ENCODE measurements at regions not wholly inside any gene's neighbourhood (a gene's known extent, or its start where the extent isn't known, plus 50 kb on each side); places are given as distances from the start of the nearest gene placed in this dataset.

DNA sequence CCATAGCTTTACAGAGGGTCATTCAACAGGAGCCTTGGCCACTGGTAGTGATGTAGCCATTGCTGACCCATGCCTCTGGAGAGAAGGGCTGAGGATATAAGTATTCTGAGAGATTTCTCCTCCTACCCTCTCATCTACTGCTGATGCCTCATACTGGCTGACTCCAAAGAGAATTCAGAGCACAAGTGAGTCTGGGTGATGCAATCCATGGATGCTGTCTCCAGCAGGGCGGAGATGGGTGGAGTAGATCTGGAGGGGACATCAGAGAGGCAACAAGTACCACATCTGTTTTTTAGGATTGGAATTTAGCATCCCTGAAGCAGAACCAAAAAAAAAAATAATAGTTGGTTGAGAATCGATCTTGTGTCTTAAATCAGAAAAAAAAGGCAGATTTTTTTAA, 705.7 kb upstream of the CELF2 start:
- H3K27me3 ChIP-seq (ENCODE audit: insufficient read depth, low read length): no peaks in the 10 kb centered on the region
- H3K9me3 ChIP-seq (ENCODE audit: low read depth, low read length): no peaks in the 10 kb centered on the region
- no peak overlapping the region for H3K4me3 ChIP-seq (ENCODE audit: low read length)
- no peaks in the 10 kb centered on the region for H3K4me1 ChIP-seq (ENCODE audit: insufficient read depth, low read length)

DNA sequence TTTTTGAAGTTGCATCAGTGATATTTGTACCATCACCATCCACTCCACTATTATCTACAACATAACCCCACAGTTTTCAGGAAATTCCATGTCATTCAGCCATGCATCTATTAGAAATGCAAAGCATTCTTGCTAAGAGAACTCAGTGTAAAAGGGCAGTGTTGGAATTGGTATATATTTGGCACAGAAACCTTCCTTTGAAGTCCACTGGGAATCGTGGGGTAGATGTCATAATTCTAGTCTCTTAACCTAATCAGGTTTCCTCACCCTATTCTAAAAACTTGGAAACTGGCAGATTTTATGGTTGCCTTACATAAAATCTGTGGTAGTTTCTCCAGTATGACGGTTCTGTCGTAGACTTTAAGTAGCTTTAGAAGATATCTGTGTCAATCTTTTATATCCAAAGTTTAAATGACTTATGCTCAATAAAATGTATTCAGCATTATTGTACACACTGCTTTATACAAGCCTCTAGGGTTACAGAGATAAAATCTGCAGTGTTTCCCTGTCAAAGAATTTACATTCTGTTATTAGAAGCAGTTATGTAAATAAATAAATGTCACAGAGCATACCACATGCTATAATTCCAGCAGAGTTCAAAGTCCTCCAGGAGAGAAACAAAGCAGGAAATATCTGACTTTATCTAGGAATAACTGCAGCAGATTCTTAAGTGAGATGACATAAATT, 704.4 kb upstream of the CELF2 start:
- Histone ChIP-seq H3K27me3 (ENCODE audit: insufficient read depth, low read length) (no peaks in the 10 kb centered on the region), H3K4me1 (ENCODE audit: insufficient read depth, low read length) (no peaks in the 10 kb centered on the region), H3K9me3 (ENCODE audit: low read depth, low read length) (no peaks in the 10 kb centered on the region), H3K4me3 (ENCODE audit: low read length) (no peak overlapping the region)

GRCh38 chr10:10314626-10315025, 703.0 kb upstream of the CELF2 start:
- H3K4me1 ChIP-seq (ENCODE audit: insufficient read depth, low read length): no peaks in the 10 kb centered on the region
- H3K9me3 ChIP-seq (ENCODE audit: low read depth, low read length): no peaks in the 10 kb centered on the region
- H3K27me3 ChIP-seq (ENCODE audit: insufficient read depth, low read length): no peaks in the 10 kb centered on the region
- H3K4me3 ChIP-seq (ENCODE audit: low read length): no peak overlapping the region

- no peak overlapping the region for H3K4me3 ChIP-seq (ENCODE audit: low read length)
- no peaks in the 10 kb centered on the region for H3K9me3 ChIP-seq (ENCODE audit: low read depth, low read length)
- no peaks in the 10 kb centered on the region for H3K27me3 ChIP-seq (ENCODE audit: insufficient read depth, low read length)
- no peaks in the 10 kb centered on the region for H3K4me1 ChIP-seq (ENCODE audit: insufficient read depth, low read length)
Measured at GRCh38 chr10:10315989-10316388, 701.7 kb upstream of the CELF2 start.

DNA sequence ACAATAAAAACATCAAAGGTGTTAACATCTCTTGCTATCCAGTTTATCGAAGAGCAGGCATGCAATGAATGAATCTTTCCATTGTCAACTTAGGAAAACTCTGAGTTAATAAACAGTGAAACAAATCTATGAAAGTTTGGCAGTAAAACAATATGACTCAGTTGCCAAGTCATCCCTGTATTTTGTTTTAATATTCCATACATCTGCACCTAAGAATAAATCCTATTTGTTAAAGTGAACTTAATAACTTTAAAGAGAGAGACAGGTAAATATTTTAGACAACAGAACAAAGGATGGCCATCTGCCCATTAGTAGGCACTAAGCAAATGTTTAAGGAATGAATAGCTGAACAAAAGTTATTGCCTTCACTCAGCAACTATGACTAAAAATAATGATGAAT, 700.5 kb upstream of the CELF2 start:
- Histone ChIP-seq H3K4me1 (ENCODE audit: insufficient read depth, low read length) (no peaks in the 10 kb centered on the region), H3K4me3 (ENCODE audit: low read length) (no peak overlapping the region), H3K9me3 (ENCODE audit: low read depth, low read length) (peaks cover 5% of the 10 kb centered on the region), H3K27me3 (ENCODE audit: insufficient read depth, low read length) (no peaks in the 10 kb centered on the region)

DNA sequence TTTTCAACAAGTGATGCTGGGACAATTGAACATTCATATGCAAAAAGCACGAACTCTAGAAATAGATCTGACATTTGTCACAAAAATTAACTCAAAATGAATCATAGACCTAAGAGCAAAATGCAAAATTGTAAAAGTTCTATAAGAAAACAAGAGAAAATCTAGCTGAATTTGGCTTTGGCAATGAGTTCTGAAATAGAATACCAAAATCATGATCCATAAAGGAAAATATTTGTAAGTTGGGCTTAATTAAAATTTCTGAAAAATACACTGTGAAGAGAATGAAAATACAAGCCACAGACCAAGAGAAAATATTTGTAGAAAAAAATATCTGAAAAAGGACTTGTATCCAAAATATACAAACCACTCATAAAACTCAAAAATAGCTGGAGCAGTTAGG, 698.8 kb upstream of the CELF2 start:
- no peaks in the 10 kb centered on the region for H3K27me3 ChIP-seq (ENCODE audit: insufficient read depth, low read length)
- H3K4me1 ChIP-seq (ENCODE audit: insufficient read depth, low read length): no peaks in the 10 kb centered on the region
- H3K4me3 ChIP-seq (ENCODE audit: low read length): no peak overlapping the region
- H3K9me3 ChIP-seq (ENCODE audit: low read depth, low read length): peaks cover 5% of the 10 kb centered on the region

DNA sequence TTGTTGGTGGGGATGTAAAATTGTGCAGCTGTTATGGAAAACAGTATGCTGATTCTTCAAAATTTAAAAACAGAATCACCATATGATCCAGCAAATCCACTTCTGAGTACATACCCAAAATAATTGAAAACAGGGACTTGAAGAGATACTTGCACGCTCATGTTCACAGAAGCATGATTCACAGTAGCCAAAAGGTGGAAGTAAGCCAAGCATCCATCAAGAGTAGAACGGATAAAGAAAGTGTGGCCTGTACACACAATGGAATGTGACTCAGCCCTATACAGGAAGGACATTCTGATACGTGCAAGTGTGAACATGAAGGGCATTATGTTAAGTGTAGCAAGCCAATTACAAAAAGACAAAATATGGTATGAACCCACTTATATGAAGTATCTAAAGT, 696.7 kb upstream of the CELF2 start:
- H3K4me1 ChIP-seq (ENCODE audit: insufficient read depth, low read length): no peaks in the 10 kb centered on the region
- H3K9me3 ChIP-seq (ENCODE audit: low read depth, low read length): peaks cover 5% of the 10 kb centered on the region
- no peak overlapping the region for H3K4me3 ChIP-seq (ENCODE audit: low read length)
- H3K27me3 ChIP-seq (ENCODE audit: insufficient read depth, low read length): no peaks in the 10 kb centered on the region

DNA sequence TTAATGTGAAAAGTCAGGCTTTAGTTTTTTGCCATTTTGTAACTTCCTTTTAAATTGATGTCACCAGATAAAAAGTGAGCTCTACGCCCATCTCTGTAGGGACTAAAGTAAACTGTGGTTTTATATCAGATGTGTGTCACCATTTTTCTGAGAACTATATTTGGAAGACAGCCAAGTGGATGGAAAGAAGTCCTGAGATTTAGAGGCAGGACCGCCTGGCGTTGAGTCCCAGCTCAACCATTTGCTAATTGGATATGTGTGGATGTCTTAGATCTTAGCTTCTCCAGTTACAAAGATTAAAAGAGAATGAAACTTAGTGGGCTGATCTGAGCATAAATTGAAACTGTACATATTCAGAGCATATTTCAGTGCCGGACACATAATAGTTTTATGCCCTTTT, 691.6 kb upstream of the CELF2 start:
- Histone ChIP-seq H3K4me1 (ENCODE audit: insufficient read depth, low read length) (no peaks in the 10 kb centered on the region), H3K4me3 (ENCODE audit: low read length) (no peak overlapping the region), H3K9me3 (ENCODE audit: low read depth, low read length) (peaks cover 4% of the 10 kb centered on the region), H3K27me3 (ENCODE audit: insufficient read depth, low read length) (no peaks in the 10 kb centered on the region)

GRCh38 chr10:10327934-10328333, 689.7 kb upstream of the CELF2 start:
- Histone ChIP-seq H3K4me3 (ENCODE audit: low read length) (no peak overlapping the region), H3K9me3 (ENCODE audit: low read depth, low read length) (no peaks in the 10 kb centered on the region), H3K4me1 (ENCODE audit: insufficient read depth, low read length) (no peaks in the 10 kb centered on the region), H3K27me3 (ENCODE audit: insufficient read depth, low read length) (no peaks in the 10 kb centered on the region)

- no peak overlapping the region for H3K4me3 ChIP-seq (ENCODE audit: low read length)
- H3K9me3 ChIP-seq (ENCODE audit: low read depth, low read length): no peaks in the 10 kb centered on the region
- H3K27me3 ChIP-seq (ENCODE audit: insufficient read depth, low read length): no peaks in the 10 kb centered on the region
- H3K4me1 ChIP-seq (ENCODE audit: insufficient read depth, low read length): no peaks in the 10 kb centered on the region
Measured at GRCh38 chr10:10330418-10330817, 687.3 kb upstream of the CELF2 start.

- no peak overlapping the region for H3K4me3 ChIP-seq (ENCODE audit: low read length)
- H3K27me3 ChIP-seq (ENCODE audit: insufficient read depth, low read length): no peaks in the 10 kb centered on the region
- H3K4me1 ChIP-seq (ENCODE audit: insufficient read depth, low read length): no peaks in the 10 kb centered on the region
- no peaks in the 10 kb centered on the region for H3K9me3 ChIP-seq (ENCODE audit: low read depth, low read length)
Measured at GRCh38 chr10:10332786-10333185, 684.9 kb upstream of the CELF2 start.

GRCh38 chr10:10333622-10334021, 684.0 kb upstream of the CELF2 start:
- Histone ChIP-seq H3K4me3 (ENCODE audit: low read length) (no peak overlapping the region), H3K4me1 (ENCODE audit: insufficient read depth, low read length) (no peaks in the 10 kb centered on the region), H3K27me3 (ENCODE audit: insufficient read depth, low read length) (no peaks in the 10 kb centered on the region), H3K9me3 (ENCODE audit: low read depth, low read length) (no peaks in the 10 kb centered on the region)

DNA sequence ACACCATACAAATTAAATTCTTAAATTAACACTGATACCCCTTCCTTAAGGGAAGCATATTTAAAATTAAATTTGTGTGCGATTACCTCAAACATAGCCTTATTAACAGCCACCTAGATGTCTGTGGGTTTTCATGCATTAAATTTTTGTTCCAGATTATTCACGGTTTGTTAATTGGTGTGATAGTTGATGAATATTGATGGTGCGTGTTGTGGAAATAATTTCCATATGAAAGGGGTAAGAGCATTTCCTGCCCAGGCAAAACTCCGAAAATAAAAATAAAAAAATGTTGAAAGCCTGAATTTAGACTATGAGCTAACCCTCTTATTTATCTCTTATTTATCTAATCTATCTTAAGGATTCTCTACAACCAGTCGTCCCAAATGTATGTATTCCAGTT, 679.3 kb upstream of the CELF2 start:
- H3K9me3 ChIP-seq (ENCODE audit: low read depth, low read length): no peaks in the 10 kb centered on the region
- H3K27me3 ChIP-seq (ENCODE audit: insufficient read depth, low read length): no peaks in the 10 kb centered on the region
- H3K4me3 ChIP-seq (ENCODE audit: low read length): no peak overlapping the region

DNA sequence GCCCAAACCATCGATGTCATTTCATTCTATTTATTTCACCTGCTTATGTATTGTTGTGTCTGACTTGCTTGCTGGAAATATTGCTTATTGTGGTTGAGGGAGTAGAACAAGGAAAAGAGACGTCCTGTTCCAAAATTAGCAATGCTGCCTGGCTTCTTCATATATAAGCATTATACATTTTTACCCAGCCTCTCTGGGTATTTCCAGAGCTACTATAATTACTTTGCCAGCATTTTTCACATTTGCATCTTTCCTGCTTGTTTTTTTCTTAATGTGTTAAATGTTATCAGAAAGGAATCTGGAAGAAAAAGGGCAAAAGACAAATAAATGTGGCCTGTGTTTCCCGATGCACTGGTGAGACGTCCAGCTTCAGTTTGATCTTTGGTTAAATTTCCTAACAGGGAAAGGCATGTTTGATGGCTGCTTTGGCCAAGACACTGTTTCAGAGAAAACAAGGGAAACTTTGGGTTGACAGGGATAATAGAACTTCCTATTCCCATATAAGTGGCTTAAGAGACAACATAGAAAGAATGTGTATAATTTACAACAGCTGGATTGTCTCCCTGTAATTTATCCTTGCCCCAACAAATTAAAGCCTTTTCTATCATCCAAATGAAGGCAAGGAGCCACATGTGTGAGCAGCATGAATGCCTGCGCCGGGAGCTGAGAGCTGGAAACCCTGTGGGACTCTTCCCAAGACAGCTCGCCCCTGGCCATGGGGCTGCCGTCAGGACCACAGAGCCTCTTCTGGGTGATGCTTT, 671.1 kb upstream of the CELF2 start:
- Histone ChIP-seq H3K27me3 (ENCODE audit: insufficient read depth, low read length) (no peaks in the 10 kb centered on the region), H3K9me3 (ENCODE audit: low read depth, low read length) (no peaks in the 10 kb centered on the region), H3K4me3 (ENCODE audit: low read length) (no peak overlapping the region), H3K4me1 (ENCODE audit: insufficient read depth, low read length) (no peaks in the 10 kb centered on the region)

More for the DNA sequence above, 679.3 kb upstream of the CELF2 start:
- no peaks in the 10 kb centered on the region for H3K4me1 ChIP-seq (ENCODE audit: insufficient read depth, low read length)

DNA sequence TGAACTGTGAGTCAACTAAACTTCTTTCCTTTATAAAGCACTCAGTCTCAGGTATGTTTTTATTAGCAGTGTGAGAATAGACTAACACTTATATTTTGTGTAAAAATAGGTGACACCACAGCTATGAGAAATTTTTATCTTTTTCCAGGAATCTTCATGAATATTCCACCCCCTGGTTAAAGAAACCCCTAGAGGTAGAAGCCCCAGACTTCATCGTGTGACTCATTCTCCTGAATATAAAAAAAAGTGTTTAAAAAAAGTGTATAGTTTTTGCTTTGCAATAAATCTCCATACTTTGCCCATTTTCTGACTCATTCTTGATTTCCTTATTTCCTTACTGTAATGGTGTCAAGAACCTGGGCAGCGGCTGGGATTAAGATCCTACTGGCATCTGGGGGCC, 667.6 kb upstream of the CELF2 start:
- no peaks in the 10 kb centered on the region for H3K9me3 ChIP-seq (ENCODE audit: low read depth, low read length)
- no peaks in the 10 kb centered on the region for H3K4me1 ChIP-seq (ENCODE audit: insufficient read depth, low read length)
- no peaks in the 10 kb centered on the region for H3K27me3 ChIP-seq (ENCODE audit: insufficient read depth, low read length)
- no peak overlapping the region for H3K4me3 ChIP-seq (ENCODE audit: low read length)

DNA sequence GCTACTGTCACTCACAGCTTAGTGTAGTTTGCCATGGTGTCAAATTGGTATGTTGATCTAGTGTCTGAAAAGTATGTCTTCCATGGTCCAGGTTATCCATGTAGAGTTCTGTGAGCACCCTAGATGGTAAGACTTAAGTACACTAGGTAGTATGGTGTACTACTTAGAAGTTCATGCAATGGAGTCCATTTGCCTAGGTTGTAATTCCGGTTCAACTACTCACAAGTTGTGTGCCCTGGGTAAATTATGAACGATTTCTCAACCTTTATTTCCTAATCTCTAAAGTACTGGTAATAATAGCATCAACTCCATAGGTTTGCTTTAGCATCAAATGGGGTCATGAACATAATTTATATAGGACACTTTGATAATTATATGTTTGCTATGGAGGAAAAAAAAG, 666.2 kb upstream of the CELF2 start:
- no peak overlapping the region for H3K4me3 ChIP-seq (ENCODE audit: low read length)
- H3K9me3 ChIP-seq (ENCODE audit: low read depth, low read length): no peaks in the 10 kb centered on the region
- H3K27me3 ChIP-seq (ENCODE audit: insufficient read depth, low read length): no peaks in the 10 kb centered on the region
- no peaks in the 10 kb centered on the region for H3K4me1 ChIP-seq (ENCODE audit: insufficient read depth, low read length)

All from mononuclear cell (primary cell).